Breast epithelium (tissue), 4 donors: ENCODE measurements at regions not wholly inside any gene's neighbourhood (a gene's known extent, or its start where the extent isn't known, plus 50 kb on each side); places are given as distances from the start of the nearest gene placed in this dataset.

Experiments
- DNase-seq, 2 donors: peaks; one replicate each; pipeline ENCODE4 v3.0.0-alpha.2; 2019; ENCODE audit warnings: low spot score in 2 of 2
- H3K27ac ChIP-seq, 2 donors: fragments of 200-600 bp; sonication (generic) in 1 of 2; one replicate each; pipeline ENCODE4 v1.5.1; 2016 to 2019; ENCODE audit warnings: mild to moderate bottlenecking in 1 of 2
- H3K27me3 ChIP-seq, 2 donors: fragments of 200-600 bp; sonication (generic) in 1 of 2; one replicate each; pipeline versions ENCODE4 v1.5.1 to v1.6.0; 2017 to 2019; ENCODE audit warnings: control low read depth in 1 of 2, mild to moderate bottlenecking in 1 of 2
- H3K36me3 ChIP-seq: fragments of 200-600 bp; one replicate; pipeline ENCODE4 v1.5.1; 2019
- H3K4me1 ChIP-seq, 2 donors: fragments of 200-600 bp; sonication (generic); one replicate each; pipeline ENCODE4 v1.5.1; 2016 to 2019; ENCODE audit warnings: control low read depth in 1 of 2
- H3K4me3 ChIP-seq, 3 donors: fragments of 200-600 bp; sonication (generic); 1 replicate in 2 of 3; 2 replicates in 1 of 3; pipeline ENCODE4 v1.5.1; 2016 to 2019; ENCODE audit warnings: mild to moderate bottlenecking in 3 of 3, moderate library complexity in 2 of 3
- H3K9me3 ChIP-seq, 2 donors: fragments of 200-600 bp; sonication (generic) in 1 of 2; one replicate each; pipeline ENCODE4 v1.5.1; 2016 to 2019; ENCODE audit warnings: control low read depth in 1 of 2
- POLR2A ChIP-seq: fragments of 450-650 bp; IDR thresholded peaks from one replicate; pipeline ENCODE4 v1.6.1; 2016; ENCODE audit warnings: antibody characterized with exemption, mild to moderate bottlenecking, moderate library complexity
- POLR2AphosphoS5 ChIP-seq, 3 donors: sonication (generic); formaldehyde crosslinking; IDR thresholded peaks; one replicate each; pipeline ENCODE4 v1.6.1; 2017; ENCODE audit warnings: antibody characterized with exemption in 3 of 3
- intact Hi-C: fragments of 100-400 bp; cut with DNase I; formaldehyde crosslinking; loops from one replicate; pipeline ENCODE4 v1.15.1; 2023; ENCODE audit warnings: low total_unique reads
- TF ChIP-seq, protein P1 (sequence below), 3 donors: fragments of 450-650 bp; IDR thresholded peaks; one replicate each; pipeline ENCODE4 v1.5.1; 2016 to 2017; ENCODE audit warnings: antibody characterized with exemption in 3 of 3, mild to moderate bottlenecking in 3 of 3, moderate library complexity in 3 of 3

DNA sequence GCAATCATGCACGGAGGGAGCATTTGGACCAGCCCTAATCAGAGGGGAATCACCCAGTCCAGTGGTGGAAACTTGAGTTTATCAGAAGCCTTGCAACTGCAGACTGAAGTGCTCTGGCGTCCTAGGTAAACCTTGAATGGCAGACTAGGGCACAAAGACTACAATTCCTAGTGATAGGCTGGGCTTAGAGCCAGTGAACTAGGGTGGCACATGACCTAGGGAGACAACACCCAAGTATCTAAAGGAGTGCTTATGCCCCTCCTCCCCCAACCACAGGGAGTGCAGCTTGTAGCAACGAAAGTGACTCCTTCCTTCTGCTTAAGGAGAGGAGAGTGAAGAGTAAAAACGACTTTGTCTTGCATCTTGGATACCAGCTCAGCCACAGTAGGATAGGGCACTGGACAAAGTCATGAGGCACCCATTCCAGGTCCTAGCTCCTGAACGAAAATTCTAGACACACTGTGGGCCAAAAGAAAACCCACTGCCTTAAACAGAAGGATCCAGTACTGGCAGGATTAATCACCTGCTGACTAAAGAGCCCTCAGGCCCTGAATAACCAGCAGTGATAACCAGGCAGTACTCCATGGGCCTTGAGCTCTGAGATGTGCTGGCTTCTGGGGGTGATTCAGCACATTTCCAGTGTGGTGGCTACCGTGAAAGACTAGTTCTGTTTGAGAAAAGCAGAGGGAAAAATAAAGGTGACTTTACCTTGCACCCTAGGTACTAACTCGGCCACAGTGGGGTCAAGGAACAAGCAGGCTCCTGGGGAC lies 58.7 kb upstream of the STARD8 start:
- H3K36me3 ChIP-seq: no peaks in the 10 kb centered on the region
- H3K27ac ChIP-seq: no peak overlapping the region

DNA sequence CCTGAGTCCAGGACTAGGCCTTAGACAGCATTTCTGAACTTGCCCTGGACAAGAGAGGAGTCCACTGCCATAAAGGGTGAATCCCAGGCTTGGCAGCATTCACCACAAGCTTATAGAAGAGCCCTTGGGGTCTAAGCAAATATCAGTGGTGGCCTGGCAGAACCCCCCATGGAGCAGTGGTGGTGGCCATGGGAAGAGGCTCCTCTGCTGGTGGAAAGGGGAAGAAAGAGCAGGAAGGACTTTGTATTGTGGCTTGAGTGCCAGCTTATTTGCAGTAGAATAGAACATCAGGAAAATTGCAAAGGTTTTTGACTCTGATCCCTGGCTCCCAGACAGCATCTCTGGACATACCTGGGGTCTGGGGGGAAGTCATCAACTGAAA lies 58.1 kb upstream of the STARD8 start:
- Histone ChIP-seq H3K4me1 (no peaks in the 10 kb centered on the region), H3K9me3 (peaks cover 0 to 8% of the 10 kb centered on the region in 2 donors), H3K36me3 (no peaks in the 10 kb centered on the region), H3K27ac (no peak overlapping the region), H3K4me3 (no peak overlapping the region), H3K27me3 (peaks cover 0 to 25% of the 10 kb centered on the region in 2 donors)
- intact Hi-C loops: no loop called here
- TF ChIP-seq POLR2AphosphoS5 (IDR thresholded peaks at IDR 0.05) (no peak), POLR2A (no peak)
- TF ChIP-seq, protein P1, sequence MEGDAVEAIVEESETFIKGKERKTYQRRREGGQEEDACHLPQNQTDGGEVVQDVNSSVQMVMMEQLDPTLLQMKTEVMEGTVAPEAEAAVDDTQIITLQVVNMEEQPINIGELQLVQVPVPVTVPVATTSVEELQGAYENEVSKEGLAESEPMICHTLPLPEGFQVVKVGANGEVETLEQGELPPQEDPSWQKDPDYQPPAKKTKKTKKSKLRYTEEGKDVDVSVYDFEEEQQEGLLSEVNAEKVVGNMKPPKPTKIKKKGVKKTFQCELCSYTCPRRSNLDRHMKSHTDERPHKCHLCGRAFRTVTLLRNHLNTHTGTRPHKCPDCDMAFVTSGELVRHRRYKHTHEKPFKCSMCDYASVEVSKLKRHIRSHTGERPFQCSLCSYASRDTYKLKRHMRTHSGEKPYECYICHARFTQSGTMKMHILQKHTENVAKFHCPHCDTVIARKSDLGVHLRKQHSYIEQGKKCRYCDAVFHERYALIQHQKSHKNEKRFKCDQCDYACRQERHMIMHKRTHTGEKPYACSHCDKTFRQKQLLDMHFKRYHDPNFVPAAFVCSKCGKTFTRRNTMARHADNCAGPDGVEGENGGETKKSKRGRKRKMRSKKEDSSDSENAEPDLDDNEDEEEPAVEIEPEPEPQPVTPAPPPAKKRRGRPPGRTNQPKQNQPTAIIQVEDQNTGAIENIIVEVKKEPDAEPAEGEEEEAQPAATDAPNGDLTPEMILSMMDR (IDR thresholded peaks at IDR 0.05): no peak
- no peak for DNase-seq

More for the DNA sequence above, 58.7 kb upstream of the STARD8 start:
- intact Hi-C loops: no loop called here
- DNase-seq: no peak
- Histone ChIP-seq H3K27me3 (peaks cover 0 to 27% of the 10 kb centered on the region in 2 donors), H3K4me1 (no peaks in the 10 kb centered on the region), H3K9me3 (peaks cover 0 to 2% of the 10 kb centered on the region in 2 donors), H3K4me3 (no peak overlapping the region)
- TF ChIP-seq POLR2A (no peak), POLR2AphosphoS5 (IDR thresholded peaks at IDR 0.05) (no peak)
- TF ChIP-seq, protein P1 (IDR thresholded peaks at IDR 0.05): no peak

DNA sequence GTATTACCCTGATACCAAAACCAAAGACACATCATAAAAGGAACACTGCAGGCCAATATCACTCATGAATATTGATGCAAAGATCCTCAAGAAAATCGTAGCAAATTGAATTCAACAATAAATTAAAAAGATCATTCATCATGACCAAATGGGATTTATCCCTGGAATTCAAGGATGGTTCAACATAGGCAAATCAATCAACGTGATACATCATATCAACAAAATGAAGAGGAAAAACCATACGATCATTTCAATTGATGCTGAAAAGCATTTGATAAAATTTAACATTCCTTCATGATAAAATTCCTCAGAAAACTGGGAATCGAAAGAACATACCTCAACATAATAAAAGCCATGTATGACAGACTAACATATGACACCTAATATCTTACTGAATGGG lies 52.7 kb upstream of the STARD8 start:
- TF ChIP-seq POLR2AphosphoS5 (IDR thresholded peaks at IDR 0.05): no peak
- TF ChIP-seq POLR2A: no peak
- TF ChIP-seq, protein P1 (IDR thresholded peaks at IDR 0.05): no peak
- intact Hi-C loops: no loop called here
- Histone ChIP-seq H3K4me1 (no peaks in the 10 kb centered on the region), H3K36me3 (no peaks in the 10 kb centered on the region), H3K27ac (no peak overlapping the region), H3K9me3 (peaks cover 12 to 36% of the 10 kb centered on the region in 2 donors), H3K27me3 (peaks cover 0 to 9% of the 10 kb centered on the region in 2 donors), H3K4me3 (no peak overlapping the region)
- DNase-seq: no peak

DNA sequence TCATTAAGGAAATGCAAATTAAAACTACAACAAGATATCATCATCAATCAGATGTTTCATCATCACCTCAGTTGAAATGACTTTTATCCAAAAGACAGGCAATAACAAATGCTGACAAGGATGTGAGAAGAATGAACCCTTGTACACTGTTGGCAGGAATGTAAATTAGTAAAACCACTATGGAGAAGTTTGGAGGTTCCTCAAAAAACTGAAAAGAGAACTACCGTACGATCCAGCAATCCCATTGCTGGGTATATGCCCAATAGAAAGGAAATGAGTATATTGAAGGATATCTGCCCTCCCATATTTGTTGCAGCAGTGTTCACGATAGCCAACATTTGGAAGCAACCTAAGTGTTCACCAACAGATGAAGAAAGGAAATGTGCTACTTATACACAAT lies 50.6 kb upstream of the STARD8 start:
- Histone ChIP-seq H3K27me3 (peaks cover 0 to 9% of the 10 kb centered on the region in 2 donors), H3K9me3 (peaks cover 12 to 52% of the 10 kb centered on the region in 2 donors), H3K36me3 (no peaks in the 10 kb centered on the region), H3K27ac (no peak overlapping the region), H3K4me3 (no peak overlapping the region), H3K4me1 (no peaks in the 10 kb centered on the region)
- DNase-seq: no peak
- TF ChIP-seq POLR2AphosphoS5 (IDR thresholded peaks at IDR 0.05) (no peak), POLR2A (no peak)
- TF ChIP-seq, protein P1 (IDR thresholded peaks at IDR 0.05): no peak
- intact Hi-C loops: no loop called here
